Left lung (tissue), 4 donors: ENCODE measurements at regions not wholly inside any gene's neighbourhood (a gene's known extent, or its start where the extent isn't known, plus 50 kb on each side); places are given as distances from the start of the nearest gene placed in this dataset.
A peak's percentile ranks its signal among the peaks of the same experiment; 100 is the strongest.

Source experiments
- ATAC-seq: fragments of 200-7000 bp; cut with Tn5 transposase; one replicate; pipeline ENCODE4 v1.9.1; 2020; ENCODE audit warnings: moderate library complexity
- DNase-seq, 4 donors: peaks; one replicate each; pipeline ENCODE4 v3.0.0-alpha.2; 2013 to 2020
- H3K27ac ChIP-seq, 2 donors: fragments of 200-600 bp; sonication (generic) in 1 of 2; one replicate each; pipeline versions ENCODE4 v1.5.0 to v1.8.0; 2020 to 2021
- H3K27me3 ChIP-seq, 2 donors: fragments of 200-600 bp; sonication (generic) in 1 of 2; one replicate each; pipeline versions ENCODE4 v1.5.0 to v1.8.0; 2020 to 2021
- H3K36me3 ChIP-seq, 2 donors: fragments of 200-600 bp; sonication (generic) in 1 of 2; one replicate each; pipeline versions ENCODE4 v1.5.0 to v1.8.0; 2020 to 2021
- H3K4me1 ChIP-seq, 2 donors: fragments of 200-600 bp; one replicate each; pipeline ENCODE4 v1.8.0; 2021
- H3K4me3 ChIP-seq, 2 donors: fragments of 200-600 bp; sonication (generic) in 1 of 2; one replicate each; pipeline versions ENCODE4 v1.5.0 to v1.8.0; 2020 to 2021; ENCODE audit warnings: mild to moderate bottlenecking in 1 of 2
- H3K9me3 ChIP-seq, 2 donors: fragments of 200-600 bp; sonication (generic) in 1 of 2; one replicate each; pipeline versions ENCODE4 v1.5.0 to v1.8.0; 2020 to 2021
- intact Hi-C, 2 donors: fragments of 100-400 bp; cut with DNase I; formaldehyde crosslinking; loops; one replicate each; pipeline versions ENCODE4 v1.11.2 to v1.14.2; 2022
- TF ChIP-seq, protein P1 (sequence below), 2 donors: fragments of 200-600 bp; sonication (generic) in 1 of 2; IDR thresholded peaks; one replicate each; pipeline versions ENCODE4 v1.5.0 to v1.8.0; 2021; ENCODE audit warnings: antibody characterized with exemption in 2 of 2
- donor health status: DM: no; HTN: yes; CAD: no.
- donor health status: DM: no; HTN: no; CAD: no.

DNA sequence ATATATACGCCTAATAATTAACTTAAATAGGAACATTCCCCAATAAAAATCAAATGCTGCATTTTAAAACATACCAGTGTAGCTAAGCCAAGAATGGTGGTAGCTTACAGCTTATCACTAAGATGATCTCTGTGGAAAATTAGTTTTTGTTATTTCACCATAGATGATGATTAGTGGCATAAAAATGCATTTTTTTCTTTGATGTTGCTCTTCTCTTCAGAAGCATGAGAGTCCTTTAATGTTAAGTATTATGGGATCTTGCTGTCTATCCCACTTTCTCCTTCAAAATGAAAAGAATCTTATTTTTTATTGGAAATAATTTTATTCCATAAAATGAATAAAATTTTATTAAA, 731.0 kb downstream of the SLITRK1 start:
- intact Hi-C loops, result no loop called here
- no peak overlapping the region for H3K27ac ChIP-seq
- no peak for DNase-seq
- H3K27me3 ChIP-seq, result no peaks in the 10 kb centered on the region
- no peaks in the 10 kb centered on the region for H3K4me1 ChIP-seq
- H3K9me3 ChIP-seq, result no peaks in the 10 kb centered on the region
- H3K36me3 ChIP-seq, result no peaks in the 10 kb centered on the region
- no peak overlapping the region for H3K4me3 ChIP-seq
- TF ChIP-seq, protein P1, sequence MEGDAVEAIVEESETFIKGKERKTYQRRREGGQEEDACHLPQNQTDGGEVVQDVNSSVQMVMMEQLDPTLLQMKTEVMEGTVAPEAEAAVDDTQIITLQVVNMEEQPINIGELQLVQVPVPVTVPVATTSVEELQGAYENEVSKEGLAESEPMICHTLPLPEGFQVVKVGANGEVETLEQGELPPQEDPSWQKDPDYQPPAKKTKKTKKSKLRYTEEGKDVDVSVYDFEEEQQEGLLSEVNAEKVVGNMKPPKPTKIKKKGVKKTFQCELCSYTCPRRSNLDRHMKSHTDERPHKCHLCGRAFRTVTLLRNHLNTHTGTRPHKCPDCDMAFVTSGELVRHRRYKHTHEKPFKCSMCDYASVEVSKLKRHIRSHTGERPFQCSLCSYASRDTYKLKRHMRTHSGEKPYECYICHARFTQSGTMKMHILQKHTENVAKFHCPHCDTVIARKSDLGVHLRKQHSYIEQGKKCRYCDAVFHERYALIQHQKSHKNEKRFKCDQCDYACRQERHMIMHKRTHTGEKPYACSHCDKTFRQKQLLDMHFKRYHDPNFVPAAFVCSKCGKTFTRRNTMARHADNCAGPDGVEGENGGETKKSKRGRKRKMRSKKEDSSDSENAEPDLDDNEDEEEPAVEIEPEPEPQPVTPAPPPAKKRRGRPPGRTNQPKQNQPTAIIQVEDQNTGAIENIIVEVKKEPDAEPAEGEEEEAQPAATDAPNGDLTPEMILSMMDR (IDR thresholded peaks at IDR 0.05), result no peak
- ATAC-seq, result no peak

DNA sequence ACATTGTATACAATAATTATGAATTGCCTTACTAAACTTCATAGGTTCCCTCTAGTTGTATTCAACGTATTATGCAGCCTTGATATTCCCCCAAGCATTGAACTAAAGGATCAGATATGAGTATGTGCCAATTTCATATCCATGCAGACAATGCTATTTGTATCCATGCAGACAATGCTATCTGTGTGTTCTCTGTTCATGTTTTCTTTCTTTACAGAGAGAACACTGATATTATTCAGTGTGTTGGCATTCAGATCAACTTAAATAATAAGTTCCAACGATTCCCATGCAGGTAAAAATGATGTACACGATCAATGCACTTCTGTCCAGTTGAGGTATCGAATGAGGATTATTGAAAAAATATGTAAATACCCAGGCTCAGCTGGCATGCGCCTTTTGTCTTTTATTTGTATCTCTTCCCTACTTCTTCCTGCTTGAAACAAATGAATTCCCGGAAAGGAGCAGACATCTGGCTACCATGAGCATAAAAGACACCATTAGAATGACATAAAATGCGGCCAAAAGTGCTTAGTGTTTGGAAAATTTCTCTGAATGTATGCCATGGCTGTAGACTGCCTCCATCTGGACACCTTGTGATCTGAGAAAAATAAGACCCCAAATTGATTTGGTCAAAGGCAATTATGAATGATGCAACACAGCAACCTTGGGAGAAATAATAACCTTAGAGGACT, 731.5 kb downstream of the SLITRK1 start:
- no peak overlapping the region for H3K27ac ChIP-seq
- ATAC-seq (no peak), DNase-seq (no peak)
- intact Hi-C loops, result no loop called here
- no peaks in the 10 kb centered on the region for H3K36me3 ChIP-seq
- no peaks in the 10 kb centered on the region for H3K4me1 ChIP-seq
- TF ChIP-seq, protein P1 (IDR thresholded peaks at IDR 0.05), result no peak
- H3K9me3 ChIP-seq, result no peaks in the 10 kb centered on the region
- no peaks in the 10 kb centered on the region for H3K27me3 ChIP-seq
- H3K4me3 ChIP-seq, result no peak overlapping the region

DNA sequence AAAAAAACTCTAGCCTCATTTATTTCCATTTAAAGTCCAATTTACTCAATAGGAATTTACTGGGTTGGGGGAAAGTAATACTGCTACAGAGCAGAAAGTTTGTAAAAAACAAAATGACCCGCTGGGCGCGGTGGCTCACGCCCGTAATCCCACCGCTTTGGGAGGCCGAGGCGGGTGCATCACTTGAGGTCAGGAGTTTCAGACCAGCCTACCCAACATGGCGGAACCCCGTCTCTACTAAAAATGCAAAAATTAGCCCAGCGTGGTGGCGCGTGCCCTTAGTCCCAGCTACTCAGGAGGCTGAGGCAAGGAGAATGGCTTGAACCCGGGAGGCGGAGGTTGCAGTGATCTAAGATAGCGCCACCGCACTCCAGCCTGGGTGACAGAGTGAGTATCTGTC, 745.6 kb downstream of the SLITRK1 start:
- no peak overlapping the region for H3K27ac ChIP-seq
- TF ChIP-seq, protein P1 (IDR thresholded peaks at IDR 0.05), result no peak
- intact Hi-C loops, result no loop called here
- peak in 1 of 4 donors; percentile 45 for DNase-seq
- H3K27me3 ChIP-seq, result no peaks in the 10 kb centered on the region
- H3K9me3 ChIP-seq, result peaks cover 0 to 9% of the 10 kb centered on the region in 2 donors
- no peaks in the 10 kb centered on the region for H3K36me3 ChIP-seq
- ATAC-seq, result no peak
- H3K4me3 ChIP-seq, result no peak overlapping the region
- no peaks in the 10 kb centered on the region for H3K4me1 ChIP-seq

DNA sequence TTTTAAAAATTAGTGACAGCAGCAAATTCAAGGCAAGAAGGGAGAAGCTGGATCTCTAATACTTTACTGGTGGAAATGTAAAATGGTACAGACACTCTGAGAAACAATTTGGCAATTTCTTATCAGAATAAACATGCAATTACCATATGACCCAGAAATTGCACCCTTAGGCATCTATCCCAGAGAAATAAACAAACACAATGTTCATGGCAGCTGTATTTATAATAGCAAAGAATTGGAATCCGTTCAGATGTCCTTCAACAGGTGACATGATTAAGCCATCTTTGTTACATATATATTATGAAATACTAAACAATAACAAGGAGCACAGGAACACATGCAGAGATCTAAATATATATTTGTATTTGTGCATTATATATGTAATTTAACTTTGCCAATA, 756.5 kb downstream of the SLITRK1 start:
- Histone ChIP-seq H3K27me3 (no peaks in the 10 kb centered on the region), H3K4me3 (no peak overlapping the region), H3K9me3 (peaks cover 0 to 8% of the 10 kb centered on the region in 2 donors), H3K27ac (no peak overlapping the region), H3K4me1 (no peaks in the 10 kb centered on the region), H3K36me3 (no peaks in the 10 kb centered on the region)
- intact Hi-C loops, result no loop called here
- ATAC-seq, result no peak
- no peak for DNase-seq
- TF ChIP-seq, protein P1 (IDR thresholded peaks at IDR 0.05), result no peak

DNA sequence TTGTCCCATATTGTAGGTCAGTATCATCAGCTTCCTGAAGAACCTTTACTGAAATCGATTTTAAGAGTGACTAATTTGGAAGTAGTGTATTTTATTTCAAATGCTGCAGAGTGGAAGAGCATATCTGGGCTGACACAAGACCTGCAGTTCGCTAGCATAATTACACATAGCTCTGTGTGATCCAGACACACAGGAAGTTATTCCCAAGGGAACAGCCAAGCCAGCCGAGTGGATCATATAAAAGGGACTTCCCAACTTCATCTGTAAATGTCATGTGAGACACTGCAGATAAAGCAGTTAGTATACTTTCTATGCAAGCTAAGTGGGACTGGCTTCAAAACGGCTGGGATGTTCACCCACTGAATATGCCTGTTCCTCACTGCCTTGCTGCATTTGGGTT, 760.4 kb downstream of the SLITRK1 start:
- Histone ChIP-seq H3K4me1 (no peaks in the 10 kb centered on the region), H3K4me3 (no peak overlapping the region), H3K36me3 (no peaks in the 10 kb centered on the region), H3K27ac (no peak overlapping the region), H3K9me3 (peaks cover 0 to 8% of the 10 kb centered on the region in 2 donors), H3K27me3 (no peaks in the 10 kb centered on the region)
- TF ChIP-seq, protein P1 (IDR thresholded peaks at IDR 0.05), result no peak
- DNase-seq (no peak), ATAC-seq (no peak)
- intact Hi-C loops, result no loop called here
